ENCODE measurements at regions not wholly inside any gene's neighbourhood (a gene's known extent, or its start where the extent isn't known, plus 50 kb on each side); places are given as distances from the start of the nearest gene placed in this dataset.

DNA sequence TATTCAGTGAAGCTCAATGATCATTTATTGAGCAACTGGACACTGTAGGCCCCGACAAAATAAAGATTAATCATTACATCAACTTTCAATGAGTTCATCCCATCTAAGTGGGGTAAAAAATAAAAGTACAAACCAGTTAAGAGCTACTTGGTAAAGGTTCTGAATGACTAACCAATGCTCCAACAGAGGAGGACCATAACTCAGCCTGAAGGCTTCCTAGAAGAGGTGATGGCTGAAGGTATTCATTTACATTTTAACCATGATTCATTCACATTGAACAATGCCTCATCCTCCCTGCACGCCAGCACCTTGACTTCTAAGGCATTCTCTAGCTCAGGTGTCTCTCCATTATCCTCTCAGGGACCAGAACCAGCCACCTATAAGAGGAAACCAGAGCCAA is 201.4 kb downstream of the ZNF462 start:
- Histone ChIP-seq H3K27me3 (replicated peaks; ENCODE audit: insufficient read depth, low read depth, low read length, poor library complexity) (no peaks in the 10 kb centered on the region), H3K36me3 (ENCODE audit: insufficient read depth, low read length, poor library complexity, severe bottlenecking) (no peaks in the 10 kb centered on the region), H3K4me3 (ENCODE audit: low read depth, low read length, poor library complexity, severe bottlenecking) (no peak overlapping the region), H3K27ac (ENCODE audit: low read depth, low read length, poor library complexity, severe bottlenecking) (no peak overlapping the region), H3K4me1 (ENCODE audit: insufficient read depth, low read length, poor library complexity, severe bottlenecking) (no peaks in the 10 kb centered on the region), H3K9me3 (ENCODE audit: low read depth, low read length, poor library complexity, severe bottlenecking) (no peaks in the 10 kb centered on the region)
- TF ChIP-seq EZH2 (IDR thresholded peaks at IDR 0.05; ENCODE audit: borderline replicate concordance, low read depth, low read length, poor library complexity, severe bottlenecking) (no peak), CTCF (conservative IDR thresholded peaks at IDR 0.05; ENCODE audit: low read depth, low read length) (no peak)
- intact Hi-C loops (cut with micrococcal nuclease; ENCODE audit: unreplicated experiment): no loop called here
- no peak for DNase-seq (ENCODE audit: low spot score)
- ChIA-PET CTCF (no interaction called here), POLR2A (ENCODE audit: low non-redundant PET) (no interaction called here)
- BruUV-seq (replicated peaks): no TSS peak

DNA sequence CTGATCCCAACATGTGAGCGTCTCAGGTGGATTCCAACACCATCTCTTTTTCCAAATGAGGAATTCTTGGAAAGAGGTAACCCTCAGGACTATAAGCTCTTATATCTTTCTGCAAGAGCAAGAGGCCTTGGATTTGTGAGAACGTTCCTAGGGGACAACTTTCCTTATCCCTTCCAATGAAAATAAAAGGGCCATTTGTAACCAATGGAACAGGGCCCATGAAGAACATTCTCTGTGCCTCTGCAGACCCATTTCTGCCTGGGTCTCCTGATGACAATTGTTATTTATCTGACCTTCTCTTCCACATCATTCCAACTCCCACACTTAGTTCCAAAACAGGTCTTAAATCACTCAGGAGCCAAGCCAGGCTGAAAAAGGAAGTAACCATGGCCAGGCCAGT is 202.6 kb downstream of the ZNF462 start:
- no TSS peak for BruUV-seq (replicated peaks)
- intact Hi-C loops (cut with micrococcal nuclease; ENCODE audit: unreplicated experiment): no loop called here

DNA sequence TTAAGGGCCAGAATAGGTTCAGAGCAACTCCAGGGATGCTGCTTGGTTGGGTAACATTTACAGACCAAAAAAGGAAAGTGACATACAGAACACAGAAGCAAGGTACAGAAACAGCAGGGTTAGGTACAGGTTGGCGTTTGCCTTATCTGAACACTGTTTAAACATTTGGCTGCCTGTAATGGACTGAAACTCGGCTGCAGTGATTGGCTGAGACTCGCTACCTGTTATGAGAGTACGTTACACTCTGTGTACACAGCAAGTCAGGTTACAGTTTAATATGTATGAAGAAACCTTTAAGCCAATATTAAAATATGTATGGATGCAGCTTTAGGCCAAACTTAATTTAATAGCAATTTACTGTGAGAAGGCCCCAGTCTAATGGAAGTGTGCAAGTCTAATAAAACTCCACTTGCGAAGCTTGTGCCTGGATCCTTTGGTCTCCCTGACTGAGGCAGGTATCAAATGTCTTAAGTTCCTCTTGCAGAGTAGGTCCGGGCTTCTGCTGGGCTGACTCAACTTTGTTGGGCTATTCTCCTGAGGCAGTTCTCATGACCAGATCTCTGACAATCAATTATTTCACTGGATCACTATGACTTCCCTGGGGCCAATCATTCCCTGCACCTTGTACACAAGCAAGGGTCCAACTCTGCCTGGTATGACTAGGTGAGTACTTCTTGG is 204.9 kb downstream of the ZNF462 start:
- Histone ChIP-seq H3K27ac (ENCODE audit: low read depth, low read length, poor library complexity, severe bottlenecking) (no peak overlapping the region), H3K27me3 (replicated peaks; ENCODE audit: insufficient read depth, low read depth, low read length, poor library complexity) (no peaks in the 10 kb centered on the region), H3K9me3 (ENCODE audit: low read depth, low read length, poor library complexity, severe bottlenecking) (no peaks in the 10 kb centered on the region), H3K36me3 (ENCODE audit: insufficient read depth, low read length, poor library complexity, severe bottlenecking) (no peaks in the 10 kb centered on the region), H3K4me1 (ENCODE audit: insufficient read depth, low read length, poor library complexity, severe bottlenecking) (no peaks in the 10 kb centered on the region), H3K4me3 (ENCODE audit: low read depth, low read length, poor library complexity, severe bottlenecking) (no peak overlapping the region)
- intact Hi-C loops (cut with micrococcal nuclease; ENCODE audit: unreplicated experiment): no loop called here
- POLR2A ChIA-PET (ENCODE audit: low non-redundant PET): no interaction called here
- BruUV-seq (replicated peaks): no TSS peak
- no peak for TF ChIP-seq CTCF (conservative IDR thresholded peaks at IDR 0.05; ENCODE audit: low read depth, low read length)
- TF ChIP-seq EZH2 (IDR thresholded peaks at IDR 0.05; ENCODE audit: borderline replicate concordance, low read depth, low read length, poor library complexity, severe bottlenecking): no peak
- DNase-seq (ENCODE audit: low spot score): no peak
- CTCF ChIA-PET: no interaction called here

More for the DNA sequence above, 202.6 kb downstream of the ZNF462 start:
- H3K4me3 ChIP-seq (ENCODE audit: low read depth, low read length, poor library complexity, severe bottlenecking): no peak overlapping the region
- H3K36me3 ChIP-seq (ENCODE audit: insufficient read depth, low read length, poor library complexity, severe bottlenecking): no peaks in the 10 kb centered on the region
- no peaks in the 10 kb centered on the region for H3K9me3 ChIP-seq (ENCODE audit: low read depth, low read length, poor library complexity, severe bottlenecking)
- no peaks in the 10 kb centered on the region for H3K4me1 ChIP-seq (ENCODE audit: insufficient read depth, low read length, poor library complexity, severe bottlenecking)
- TF ChIP-seq EZH2 (IDR thresholded peaks at IDR 0.05; ENCODE audit: borderline replicate concordance, low read depth, low read length, poor library complexity, severe bottlenecking) (no peak), CTCF (conservative IDR thresholded peaks at IDR 0.05; ENCODE audit: low read depth, low read length) (no peak)
- no peak overlapping the region for H3K27ac ChIP-seq (ENCODE audit: low read depth, low read length, poor library complexity, severe bottlenecking)
- POLR2A ChIA-PET (ENCODE audit: low non-redundant PET): no interaction called here
- DNase-seq (ENCODE audit: low spot score): no peak
- CTCF ChIA-PET: no interaction called here
- no peaks in the 10 kb centered on the region for H3K27me3 ChIP-seq (replicated peaks; ENCODE audit: insufficient read depth, low read depth, low read length, poor library complexity)
